ENCODE measurements at regions not wholly inside any gene's neighbourhood (a gene's known extent, or its start where the extent isn't known, plus 50 kb on each side); places are given as distances from the start of the nearest gene placed in this dataset.
"Not testable (repeated sequence)": the region's sequence is repeated elsewhere in the genome, so short reads cannot be mapped to it uniquely, and the experiment has no call there.

- TF ChIP-seq CTCF (IDR thresholded peaks at IDR 0.05): no peak
- Mint-ChIP-seq H3K9me3 (peaks cover 3% of the 10 kb centered on the region), H3K36me3 (ENCODE audit: low read depth) (no peaks in the 10 kb centered on the region), H3K4me3 (no peak overlapping the region), H3K4me1 (no peaks in the 10 kb centered on the region), H3K27me3 (no peaks in the 10 kb centered on the region), H3K27ac (no peak overlapping the region)
- no peak for ATAC-seq (ENCODE audit: low read depth)
- ChIA-PET POLR2A (no interaction called here), CTCF (no interaction called here)
- DNase-seq: no peak
- intact Hi-C loops (cut with micrococcal nuclease): no loop called here
These were observed 115.8 kb upstream of the FAT4 start for GRCh38 chr4:125198916-125199315.

GRCh38 chr4:125191874-125192459, 122.8 kb upstream of the FAT4 start:
- not testable (repeated sequence) for H3K36me3 Mint-ChIP-seq (ENCODE audit: low read depth); DNase-seq

GRCh38 chr4:125191232-125191631, 123.5 kb upstream of the FAT4 start:
- DNase-seq (no peak), ATAC-seq (ENCODE audit: low read depth) (no peak)
- Mint-ChIP-seq H3K36me3 (ENCODE audit: low read depth) (no peaks in the 10 kb centered on the region), H3K4me3 (no peak overlapping the region), H3K27me3 (no peaks in the 10 kb centered on the region), H3K27ac (no peak overlapping the region), H3K4me1 (no peaks in the 10 kb centered on the region), H3K9me3 (no peaks in the 10 kb centered on the region)
- intact Hi-C loops (cut with micrococcal nuclease): no loop called here
- ChIA-PET CTCF (no interaction called here), POLR2A (no interaction called here)
- no peak for TF ChIP-seq CTCF (IDR thresholded peaks at IDR 0.05)

More at GRCh38 chr4:125191874-125192459, 122.8 kb upstream of the FAT4 start:
- H3K27me3 Mint-ChIP-seq; H3K4me1 Mint-ChIP-seq; ATAC-seq (ENCODE audit: low read depth); POLR2A ChIA-PET; CTCF ChIA-PET; H3K9me3 Mint-ChIP-seq; H3K27ac Mint-ChIP-seq; intact Hi-C loops (cut with micrococcal nuclease); H3K4me3 Mint-ChIP-seq: not testable (repeated sequence)

GRCh38 chr4:125187226-125188176, 127.3 kb upstream of the FAT4 start:
- H3K9me3 Mint-ChIP-seq: no peaks in the 10 kb centered on the region
- no peaks in the 10 kb centered on the region for H3K36me3 Mint-ChIP-seq (ENCODE audit: low read depth)
- intact Hi-C loops (cut with micrococcal nuclease): no loop called here
- H3K27ac Mint-ChIP-seq: no peak overlapping the region
- no peak overlapping the region for H3K4me3 Mint-ChIP-seq
- no peak for ATAC-seq (ENCODE audit: low read depth)
- H3K4me1 Mint-ChIP-seq: no peaks in the 10 kb centered on the region
- DNase-seq: no peak
- TF ChIP-seq CTCF (IDR thresholded peaks at IDR 0.05): no peak
- ChIA-PET CTCF (interaction anchor here (0.6 kb wide), 1 partner anchor 382 kb away, joined by 4 read pairs; no protein-coding TSS in a partner anchor), POLR2A (no interaction called here)
- H3K27me3 Mint-ChIP-seq: no peaks in the 10 kb centered on the region

GRCh38 chr4:125184116-125184515, 130.6 kb upstream of the FAT4 start:
- POLR2A ChIA-PET: no interaction called here
- Mint-ChIP-seq H3K27ac (no peak overlapping the region), H3K27me3 (no peaks in the 10 kb centered on the region), H3K4me3 (no peak overlapping the region), H3K9me3 (no peaks in the 10 kb centered on the region), H3K36me3 (ENCODE audit: low read depth) (no peaks in the 10 kb centered on the region), H3K4me1 (no peaks in the 10 kb centered on the region)
- CTCF ChIA-PET: no interaction called here
- no peak for ATAC-seq (ENCODE audit: low read depth)
- intact Hi-C loops (cut with micrococcal nuclease): no loop called here
- TF ChIP-seq CTCF (IDR thresholded peaks at IDR 0.05): no peak
- DNase-seq: no peak

Measured in activated B cell treated with CpG ODN at 0.5 μM for 24 hours (primary cell).